GM12878 (cell line): ENCODE measurements at regions not wholly inside any gene's neighbourhood (a gene's known extent, or its start where the extent isn't known, plus 50 kb on each side); places are given as distances from the start of the nearest gene placed in this dataset.

Source experiments
- ATAC-seq: fragments of 200-7000 bp; cut with Tn5 transposase; 3 replicates; pipeline ENCODE4 v1.9.1; 2020; ENCODE audit warnings: mild to moderate bottlenecking, moderate library complexity
- BruUV-seq: library from RNA; stranded (reverse); fragments of 400-500 nt; replicated peaks from 2 replicates; lab custom pipeline; 2021; lab: Mats Ljungman, UMichigan
- CTCF ChIA-PET: fragments of 300-600 bp; sonication (Branson Sonifier 250); formaldehyde crosslinking; extraction: SDS; loops from one replicate; lab custom pipeline; 2021; ENCODE audit warnings: inconsistent platforms; lab: Yijun Ruan, JAX
- POLR2A ChIA-PET: fragments of 350-600 bp; formaldehyde crosslinking; extraction: SDS; loops from one replicate; lab custom pipeline; 2021; ENCODE audit warnings: inconsistent platforms; lab: Charles Lee
- RAD21 ChIA-PET: fragments of 300-600 bp; sonication (Branson Sonifier 250); formaldehyde crosslinking; loops from one replicate; lab custom pipeline; 2023; ENCODE audit warnings: antibody characterized with exemption; ENCODE audit not compliant: unreplicated experiment; lab: Charles Lee
- SMC1A ChIA-PET: fragments of 300-600 bp; sonication (Branson Sonifier 250); formaldehyde crosslinking; loops from one replicate; lab custom pipeline; 2023; ENCODE audit not compliant: unreplicated experiment, uncharacterized antibody; lab: Charles Lee
- DNase-seq: peaks from one replicate; pipeline ENCODE4 v3.0.0-alpha.2; 2011; ENCODE audit warnings: low read depth, low spot score
- FAIRE-seq: peaks from 3 replicates; lab custom pipeline; 2011; peaks lifted over from hg19 to GRCh38; lab: Jason Lieb, UNC
- H2AFZ ChIP-seq: 2 replicates; pipeline ENCODE4 v1.6.0; 2011; ENCODE audit warnings: low read depth, low read length, control low read depth; ENCODE audit not compliant: control insufficient read depth
- H3K27ac ChIP-seq: 2 replicates; pipeline ENCODE4 v1.5.1; 2011; ENCODE audit warnings: control low read depth; ENCODE audit not compliant: control insufficient read depth, insufficient read depth
- H3K27me3 ChIP-seq, 2 experiments: replicated peaks in 1 of 2; 2 replicates each; pipeline versions ENCODE4 v1.6.0 to v1.6.1; 2011; ENCODE audit warnings: low read length in 1 of 2; ENCODE audit not compliant: control insufficient read depth in 2 of 2, insufficient read depth in 2 of 2
- H3K36me3 ChIP-seq, 2 experiments: 2 replicates each; pipeline ENCODE4 v1.5.1; 2011; ENCODE audit warnings: low read length in 1 of 2; ENCODE audit not compliant: control insufficient read depth in 2 of 2, insufficient read depth in 2 of 2
- H3K4me1 ChIP-seq: 2 replicates; pipeline ENCODE4 v1.6.1; 2011; ENCODE audit warnings: mild to moderate bottlenecking, low read length, moderate library complexity, mixed read lengths; ENCODE audit not compliant: control insufficient read depth, insufficient read depth
- H3K4me2 ChIP-seq: 2 replicates; pipeline ENCODE4 v1.6.0; 2011; ENCODE audit warnings: control low read depth; ENCODE audit not compliant: control insufficient read depth, insufficient read depth
- H3K4me3 ChIP-seq: fragments of 200-600 bp; sonication (generic); 2 replicates; pipeline ENCODE4 v1.5.1; 2016
- H3K79me2 ChIP-seq: 2 replicates; pipeline ENCODE4 v1.6.0; 2011; ENCODE audit warnings: low read length; ENCODE audit not compliant: control insufficient read depth, insufficient read depth
- H3K9ac ChIP-seq: 2 replicates; pipeline ENCODE4 v1.8.0; 2011; ENCODE audit warnings: low read length, control low read depth, mixed read lengths; ENCODE audit not compliant: control insufficient read depth, insufficient read depth
- H3K9me3 ChIP-seq: replicated peaks from 3 replicates; pipeline ENCODE4 v1.5.1; 2011; ENCODE audit warnings: mild to moderate bottlenecking, low read length; ENCODE audit not compliant: control insufficient read depth, insufficient read depth
- H4K20me1 ChIP-seq: 2 replicates; pipeline ENCODE4 v1.6.0; 2011; ENCODE audit not compliant: control insufficient read depth, insufficient read depth
- EZH2 ChIP-seq: IDR thresholded peaks from 2 replicates; pipeline ENCODE4 v1.6.1; 2012; ENCODE audit warnings: low read depth, mild to moderate bottlenecking, control low read depth, inconsistent platforms, low read length, borderline replicate concordance; ENCODE audit not compliant: control insufficient read depth
- NFIC ChIP-seq: IDR thresholded peaks from 2 replicates; pipeline ENCODE4 v1.6.1; 2012; ENCODE audit warnings: low read depth, mild to moderate bottlenecking, inconsistent platforms, low read length, moderate library complexity
- NR2F1 ChIP-seq: fragments of 450-650 bp; conservative IDR thresholded peaks from 2 replicates; pipeline ENCODE4 v1.6.1; 2017; ENCODE audit warnings: mild to moderate bottlenecking
- ZBTB33 ChIP-seq: fragments of 450-650 bp; IDR thresholded peaks from 2 replicates; pipeline ENCODE4 v1.6.1; 2017; ENCODE audit warnings: mild to moderate bottlenecking
- WGBS: methylation state at CpG from one replicate; pipeline ENCODE4 v1.1.6; 2016; ENCODE audit warnings: low lambda C conversion rate; ENCODE audit not compliant: insufficient replicate concordance, insufficient coverage; ENCODE audit errors: missing lambda C conversion rate; 5-methylcytosine and 5-hydroxymethylcytosine counted together
- in situ Hi-C: fragments of 300-500 bp; cut with MboI; formaldehyde crosslinking; loops from 9 replicates; pipeline ENCODE4 v1.14.3; 2018; ENCODE audit warnings: mixed read lengths
- intact Hi-C: fragments of 100-400 bp; cut with micrococcal nuclease; formaldehyde crosslinking; loops from one replicate; pipeline ENCODE4 v1.14.2; 2022; ENCODE audit not compliant: unreplicated experiment

- Histone ChIP-seq H3K4me3 (no peak overlapping the region), H3K27ac (no peak overlapping the region), H3K79me2 (no peaks in the 10 kb centered on the region), H3K9ac (no peak overlapping the region), H4K20me1 (no peaks in the 10 kb centered on the region), H3K36me3 (no peaks in the 10 kb centered on the region), H2AFZ (no peak overlapping the region), H3K9me3 (no peaks in the 10 kb centered on the region; the same call in 2 of the 3 replicates), H3K4me2 (no peak overlapping the region), H3K4me1 (peaks cover 6% of the 10 kb centered on the region; the same call in 1 of the 2 replicates), H3K27me3 (no peaks in the 10 kb centered on the region)
- SMC1A ChIA-PET = interaction anchor here (1.4 to 4.4 kb wide), 5 partner anchors 12 to 69 kb away, joined by 3 to 36 read pairs (median 8); no protein-coding TSS in a partner anchor
- TF ChIP-seq ZBTB33 (no peak), NR2F1 (no peak), EZH2 (no peak), NFIC (no peak)
- 67% methylated on average over 3 of the region's 3 CpGs for WGBS
- FAIRE-seq (no peak), DNase-seq (no peak), ATAC-seq (no peak)
- BruUV-seq = no TSS peak
- in situ Hi-C loops = no loop called here
- POLR2A ChIA-PET = interaction anchor here (1.1 to 1.9 kb wide), 2 partner anchors 24 to 66 kb away, joined by 3 to 6 read pairs; no protein-coding TSS in a partner anchor
- RAD21 ChIA-PET = interaction anchor here (1.0 to 3.8 kb wide), 3 partner anchors 7 to 25 kb away, joined by 3 to 28 read pairs (median 3); no protein-coding TSS in a partner anchor
- intact Hi-C loops = no loop called here
- CTCF ChIA-PET = interaction anchor here (1.0 to 1.8 kb wide), 6 partner anchors 12 to 268 kb away, joined by 3 to 6 read pairs (median 5); no protein-coding TSS in a partner anchor
Observed at GRCh38 chrX:39171686-39172085, 370.4 kb downstream of the MID1IP1 start.
